IPS-15b (cell line): ENCODE measurements at regions not wholly inside any gene's neighbourhood (a gene's known extent, or its start where the extent isn't known, plus 50 kb on each side); places are given as distances from the start of the nearest gene placed in this dataset.
"Not testable (repeated sequence)": the region's sequence is repeated elsewhere in the genome, so short reads cannot be mapped to it uniquely, and the experiment has no call there.

Experiments
- H3K27me3 ChIP-seq: one replicate; pipeline ENCODE4 v1.6.1; 2013; ENCODE audit warnings: low read length; ENCODE audit not compliant: control insufficient read depth, insufficient read depth
- H3K36me3 ChIP-seq: one replicate; pipeline ENCODE4 v1.6.1; 2013; ENCODE audit warnings: low read length; ENCODE audit not compliant: control insufficient read depth, insufficient read depth
- H3K4me1 ChIP-seq: one replicate; pipeline ENCODE4 v1.6.1; 2013; ENCODE audit warnings: mild to moderate bottlenecking, low read length; ENCODE audit not compliant: control insufficient read depth, insufficient read depth
- H3K4me3 ChIP-seq: one replicate; pipeline ENCODE4 v1.5.1; 2013; ENCODE audit warnings: low read depth, low read length
- H3K9ac ChIP-seq: one replicate; pipeline ENCODE4 v1.6.1; 2013; ENCODE audit warnings: low read depth, mild to moderate bottlenecking, low read length
- H3K9me3 ChIP-seq: one replicate; pipeline ENCODE4 v1.6.1; 2013; ENCODE audit warnings: mild to moderate bottlenecking, low read length; ENCODE audit not compliant: control insufficient read depth, insufficient read depth

DNA sequence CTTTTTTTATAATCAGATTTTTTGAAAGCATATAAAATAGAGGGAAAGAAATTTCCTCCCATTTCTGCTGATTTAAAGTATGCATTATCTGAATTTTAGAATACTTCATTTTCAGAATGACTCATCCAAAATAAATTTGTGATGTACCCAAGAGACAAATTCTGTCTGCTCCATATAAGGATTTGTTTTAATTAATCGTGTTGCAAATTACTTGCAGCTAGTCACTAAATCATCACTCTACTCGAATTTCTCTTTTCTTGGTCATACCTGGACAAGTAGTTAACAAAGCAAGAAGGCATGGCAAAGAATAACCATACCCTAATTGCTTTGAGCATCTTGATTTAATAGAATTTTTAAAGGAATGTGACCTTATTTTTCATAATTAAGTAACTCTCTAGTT is 284.1 kb upstream of the GRAMD2B start:
- Histone ChIP-seq H3K27me3 (no peaks in the 10 kb centered on the region), H3K9me3 (no peaks in the 10 kb centered on the region), H3K36me3 (no peaks in the 10 kb centered on the region), H3K9ac (no peak overlapping the region), H3K4me1 (peaks cover 9% of the 10 kb centered on the region), H3K4me3 (no peak overlapping the region)

DNA sequence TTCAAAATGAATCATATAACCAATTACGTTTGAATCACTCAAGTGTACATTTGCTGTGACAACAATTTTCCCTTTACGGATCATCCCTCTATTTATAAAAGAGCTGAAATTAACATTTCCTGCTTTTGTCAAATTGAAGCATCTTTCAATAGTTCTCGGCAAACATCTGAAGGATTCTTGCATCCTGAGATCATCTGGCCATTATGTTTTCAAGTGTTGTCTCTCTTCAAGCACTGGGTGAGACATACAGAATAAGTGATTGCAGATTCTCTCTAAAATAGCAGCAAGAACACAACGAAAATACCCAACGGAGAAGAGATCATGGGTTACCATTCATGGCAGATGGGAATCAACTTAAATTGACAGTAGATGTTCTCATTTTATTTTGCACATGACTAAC is 283.4 kb upstream of the GRAMD2B start:
- no peak overlapping the region for H3K4me3 ChIP-seq
- H3K4me1 ChIP-seq = peaks cover 9% of the 10 kb centered on the region
- no peaks in the 10 kb centered on the region for H3K27me3 ChIP-seq
- no peaks in the 10 kb centered on the region for H3K9me3 ChIP-seq
- no peaks in the 10 kb centered on the region for H3K36me3 ChIP-seq
- no peak overlapping the region for H3K9ac ChIP-seq

DNA sequence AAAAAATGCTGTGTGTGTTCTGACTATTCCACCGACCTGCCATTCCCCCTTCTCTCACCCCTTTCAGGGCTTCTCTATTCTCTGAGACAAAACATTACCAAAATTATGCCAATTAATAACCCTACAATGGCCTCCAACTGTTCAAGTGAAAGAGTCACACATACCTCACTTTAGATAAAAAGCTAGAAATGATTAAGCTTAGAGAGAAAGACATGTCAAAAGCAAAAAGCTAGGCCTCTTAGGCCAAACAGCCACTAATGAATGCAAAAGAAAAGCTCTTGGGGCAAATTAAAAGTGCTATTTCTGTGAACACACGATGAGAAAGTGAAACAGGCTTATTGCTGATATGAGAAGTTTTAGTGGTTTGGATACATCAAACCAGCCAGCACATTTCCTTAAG is 279.6 kb upstream of the GRAMD2B start:
- Histone ChIP-seq H3K27me3 (no peaks in the 10 kb centered on the region), H3K4me1 (peaks cover 9% of the 10 kb centered on the region), H3K9ac (no peak overlapping the region), H3K4me3 (no peak overlapping the region), H3K9me3 (no peaks in the 10 kb centered on the region), H3K36me3 (no peaks in the 10 kb centered on the region)

DNA sequence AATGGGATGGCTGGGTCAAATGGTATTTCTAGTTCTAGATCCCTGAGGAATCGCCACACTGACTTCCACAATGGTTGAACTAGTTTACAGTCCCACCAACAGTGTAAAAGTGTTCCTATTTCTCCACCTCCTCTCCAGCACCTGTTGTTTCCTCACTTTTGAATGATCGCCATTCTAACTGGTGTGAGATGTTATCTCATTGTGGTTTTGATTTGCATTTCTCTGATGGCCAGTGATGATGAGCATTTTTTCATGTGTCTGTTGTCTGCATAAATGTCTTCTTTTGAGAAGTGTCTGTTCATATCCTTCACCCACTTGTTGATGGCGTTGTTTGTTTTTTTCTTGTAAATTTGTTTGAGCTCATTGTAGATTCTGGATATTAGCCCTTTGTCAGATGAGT is 272.9 kb upstream of the GRAMD2B start:
- not testable (repeated sequence) for H3K36me3 ChIP-seq, H3K4me3 ChIP-seq, H3K27me3 ChIP-seq

DNA sequence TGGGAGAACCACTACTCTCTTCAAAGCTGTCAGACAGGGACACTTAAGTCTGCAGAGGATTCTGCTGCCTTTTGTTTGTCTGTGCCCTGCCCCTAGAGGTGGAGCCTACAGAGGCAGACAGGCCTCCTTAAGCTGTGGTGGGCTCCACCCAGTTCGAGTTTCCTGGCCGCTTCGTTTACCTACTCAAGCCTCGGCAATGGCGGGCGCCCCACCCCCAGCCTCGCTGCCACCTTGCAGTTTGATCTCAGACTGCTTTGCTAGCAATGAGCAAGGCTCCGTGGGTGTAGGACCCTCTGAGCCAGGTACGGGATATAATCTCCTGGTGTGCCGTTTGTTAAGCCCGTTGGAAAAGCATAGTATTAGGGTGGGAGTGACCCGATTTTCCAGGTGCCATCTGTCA is 267.9 kb upstream of the GRAMD2B start:
- H3K4me3 ChIP-seq, H3K4me1 ChIP-seq, H3K27me3 ChIP-seq, H3K9ac ChIP-seq, H3K36me3 ChIP-seq: not testable (repeated sequence)
- H3K9me3 ChIP-seq = peaks cover 10% of the 10 kb centered on the region

More for the DNA sequence above, 272.9 kb upstream of the GRAMD2B start:
- H3K9ac ChIP-seq, H3K4me1 ChIP-seq, H3K9me3 ChIP-seq: not testable (repeated sequence)

DNA sequence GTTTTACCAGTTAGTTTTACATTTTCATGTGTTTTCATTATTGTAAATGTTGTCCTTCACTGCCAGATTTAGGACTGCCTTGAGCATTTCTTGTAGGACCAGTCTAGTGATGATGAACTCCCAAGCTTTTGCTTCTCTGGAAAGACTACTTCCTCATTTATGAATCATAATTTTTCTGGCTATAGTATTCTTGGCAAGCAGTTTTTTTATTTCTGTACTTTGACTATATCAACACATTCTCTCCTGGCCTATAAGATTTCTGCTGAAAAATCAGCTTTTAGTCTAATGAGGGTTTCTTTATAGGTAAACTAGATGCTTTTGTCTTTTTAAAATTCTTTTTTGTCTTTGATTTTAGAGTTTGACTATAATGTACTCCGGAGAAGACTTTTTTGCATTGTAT is 256.8 kb upstream of the GRAMD2B start:
- Histone ChIP-seq H3K36me3 (no peaks in the 10 kb centered on the region), H3K9me3 (no peaks in the 10 kb centered on the region), H3K4me3 (no peak overlapping the region), H3K27me3 (no peaks in the 10 kb centered on the region), H3K9ac (no peak overlapping the region), H3K4me1 (no peaks in the 10 kb centered on the region)

DNA sequence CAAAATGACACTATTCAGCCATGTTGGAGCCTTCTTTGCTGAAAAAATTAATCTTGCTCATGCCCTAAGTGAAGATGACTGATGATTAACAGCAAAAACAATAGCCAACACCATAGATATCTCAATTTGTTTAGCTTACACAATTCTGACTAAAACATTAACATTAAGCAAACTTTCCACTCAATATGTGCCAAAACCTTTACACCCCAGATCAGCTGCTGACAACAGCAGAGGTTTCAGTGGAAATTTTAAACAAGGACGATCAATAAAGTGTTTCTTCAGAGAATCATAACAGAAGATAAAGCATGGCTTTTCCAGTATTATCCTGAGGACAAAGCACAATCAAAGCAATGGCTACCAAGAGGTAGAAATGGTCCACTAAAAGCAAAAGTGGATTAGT is 254.4 kb upstream of the GRAMD2B start:
- Histone ChIP-seq H3K36me3 (no peaks in the 10 kb centered on the region), H3K4me1 (no peaks in the 10 kb centered on the region), H3K9ac (no peak overlapping the region), H3K27me3 (no peaks in the 10 kb centered on the region), H3K4me3 (no peak overlapping the region), H3K9me3 (no peaks in the 10 kb centered on the region)

DNA sequence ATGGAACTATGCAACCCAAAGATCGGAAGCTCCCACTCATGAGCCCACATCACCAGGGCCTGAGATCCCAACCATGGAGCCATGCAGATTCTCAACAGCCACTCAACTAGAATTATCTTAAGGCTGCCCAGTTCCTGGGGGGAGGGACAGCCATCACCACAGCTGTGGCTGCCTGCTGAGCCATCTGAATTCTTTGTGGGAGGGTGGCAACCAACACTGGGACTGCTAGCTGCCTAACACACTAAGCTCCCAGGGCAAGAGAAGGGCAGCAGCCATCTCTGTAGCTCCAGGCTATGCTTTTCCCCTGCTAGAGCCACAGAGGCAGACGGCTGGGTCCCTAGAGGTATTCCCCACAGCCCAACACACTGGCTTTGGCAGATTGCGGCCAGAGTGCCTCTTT is 251.3 kb upstream of the GRAMD2B start:
- Histone ChIP-seq H3K27me3 (no peaks in the 10 kb centered on the region), H3K4me1 (no peaks in the 10 kb centered on the region), H3K4me3 (no peak overlapping the region), H3K9me3 (no peaks in the 10 kb centered on the region), H3K9ac (no peak overlapping the region), H3K36me3 (no peaks in the 10 kb centered on the region)

DNA sequence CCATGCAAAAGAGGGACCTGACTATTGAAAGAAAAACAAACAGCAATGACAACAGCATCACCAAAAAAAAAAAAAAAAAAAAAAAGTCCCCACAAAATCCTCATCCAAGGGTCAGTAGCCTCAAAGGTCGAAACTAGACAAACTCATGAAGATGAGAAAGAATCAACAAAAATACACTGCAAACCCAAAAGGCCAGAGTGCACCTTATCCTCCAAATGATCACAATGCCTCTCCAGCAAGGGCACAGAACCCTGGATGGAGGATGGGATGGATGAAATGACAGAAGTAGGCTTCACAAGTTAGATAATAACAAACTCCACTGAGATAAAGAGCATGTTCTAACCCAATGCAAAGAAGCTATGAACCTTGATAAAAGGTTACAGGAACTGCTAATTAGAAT is 250.4 kb upstream of the GRAMD2B start:
- Histone ChIP-seq H3K4me3 (no peak overlapping the region), H3K9me3 (no peaks in the 10 kb centered on the region), H3K36me3 (no peaks in the 10 kb centered on the region), H3K4me1 (no peaks in the 10 kb centered on the region), H3K27me3 (no peaks in the 10 kb centered on the region), H3K9ac (no peak overlapping the region)

DNA sequence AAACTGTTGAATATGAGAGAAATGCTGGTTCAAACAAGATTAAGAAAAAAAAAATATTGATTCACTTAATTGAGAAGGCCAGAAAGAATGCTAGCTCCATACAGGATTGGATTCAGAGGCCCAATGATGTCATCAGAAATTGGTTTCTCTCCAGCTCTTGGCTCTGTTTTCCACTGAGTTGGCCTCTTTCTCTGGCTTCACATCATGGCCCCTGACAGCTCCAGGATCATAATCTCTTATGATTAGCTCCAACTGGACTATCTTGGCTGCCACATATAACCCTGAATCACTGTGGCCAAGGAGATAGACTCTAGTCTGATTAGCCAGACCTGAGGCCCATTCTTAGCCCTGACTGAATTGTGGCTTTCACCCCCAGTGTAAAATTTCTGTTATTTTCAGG is 244.7 kb upstream of the GRAMD2B start:
- no peak overlapping the region for H3K9ac ChIP-seq
- H3K4me3 ChIP-seq = no peak overlapping the region
- no peaks in the 10 kb centered on the region for H3K27me3 ChIP-seq
- no peaks in the 10 kb centered on the region for H3K36me3 ChIP-seq
- no peaks in the 10 kb centered on the region for H3K9me3 ChIP-seq
- H3K4me1 ChIP-seq = no peaks in the 10 kb centered on the region

DNA sequence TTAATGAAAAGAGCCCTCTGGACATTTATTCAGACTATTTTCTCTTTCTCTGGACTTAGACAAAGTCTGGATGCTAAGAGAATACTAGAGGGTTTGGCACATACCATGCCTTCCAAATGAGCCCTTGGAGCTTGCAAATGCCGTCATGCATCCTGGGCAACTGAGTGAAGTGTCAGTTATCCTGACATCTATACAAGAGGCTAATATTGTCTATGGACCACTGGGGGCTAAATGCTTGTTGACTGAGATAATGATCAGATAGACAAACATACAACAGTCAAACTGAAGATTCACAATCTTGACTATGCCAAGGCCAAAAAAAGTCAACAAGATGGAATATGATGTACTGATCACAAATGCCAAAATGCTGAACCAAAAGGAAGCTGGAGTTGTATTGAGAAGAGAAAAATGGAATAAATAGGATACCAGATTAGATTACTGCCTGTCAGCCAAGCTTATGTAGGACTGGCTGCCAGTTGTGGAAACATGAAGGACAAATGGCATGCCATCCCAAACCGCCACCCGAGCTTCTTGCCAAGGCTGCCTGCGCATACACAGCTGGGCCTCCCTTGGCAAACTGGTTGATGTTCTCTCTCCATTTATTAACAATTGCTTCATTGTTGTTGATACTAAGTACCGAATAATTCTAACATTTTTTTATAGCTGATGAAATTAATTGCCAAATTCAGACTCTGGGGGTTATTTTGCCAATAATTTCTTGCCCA is 240.1 kb upstream of the GRAMD2B start:
- H3K27me3 ChIP-seq = no peaks in the 10 kb centered on the region
- no peaks in the 10 kb centered on the region for H3K4me1 ChIP-seq
- H3K36me3 ChIP-seq = no peaks in the 10 kb centered on the region
- no peaks in the 10 kb centered on the region for H3K9me3 ChIP-seq
- no peak overlapping the region for H3K9ac ChIP-seq
- H3K4me3 ChIP-seq = no peak overlapping the region

DNA sequence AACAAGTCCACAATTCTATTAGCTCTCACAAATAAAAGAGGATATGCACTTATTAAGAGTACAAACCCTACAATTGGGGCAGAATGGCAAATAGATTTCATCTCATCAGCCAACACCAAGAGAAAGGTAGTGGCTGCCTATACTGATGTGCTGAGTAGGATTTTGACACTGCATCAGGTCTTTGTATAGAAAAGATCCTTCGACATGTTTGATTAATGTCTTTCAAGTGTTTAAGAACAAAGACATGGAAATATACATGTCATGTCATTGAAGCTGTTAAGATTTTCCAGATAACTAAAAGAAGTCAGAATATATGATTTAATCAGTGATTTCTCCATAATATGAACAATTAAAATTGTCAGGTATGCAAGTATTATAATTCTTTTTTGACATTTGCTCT is 238.7 kb upstream of the GRAMD2B start:
- Histone ChIP-seq H3K9me3 (no peaks in the 10 kb centered on the region), H3K4me1 (peaks cover 6% of the 10 kb centered on the region), H3K27me3 (no peaks in the 10 kb centered on the region), H3K36me3 (no peaks in the 10 kb centered on the region), H3K4me3 (no peak overlapping the region), H3K9ac (no peak overlapping the region)
